Lower leg skin (tissue), 4 donors: ENCODE measurements at regions not wholly inside any gene's neighbourhood (a gene's known extent, or its start where the extent isn't known, plus 50 kb on each side); places are given as distances from the start of the nearest gene placed in this dataset.

ENCODE experiments used
- DNase-seq, 2 donors: peaks; one replicate each; pipeline ENCODE4 v3.0.0-alpha.2; 2019; ENCODE audit warnings: low spot score in 2 of 2
- H3K4me3 ChIP-seq: fragments of 200-600 bp; sonication (generic); 2 replicates; pipeline ENCODE4 v1.5.1; 2017; ENCODE audit warnings: mild to moderate bottlenecking, low read depth; ENCODE audit not compliant: poor library complexity, severe bottlenecking
- CTCF ChIP-seq, 3 donors: fragments of 450-650 bp; IDR thresholded peaks; one replicate each; pipeline ENCODE4 v1.5.1; 2016; ENCODE audit warnings: antibody characterized with exemption in 3 of 3, mild to moderate bottlenecking in 3 of 3, moderate library complexity in 2 of 3
- POLR2A ChIP-seq, 2 donors: fragments of 450-650 bp; IDR thresholded peaks; one replicate each; pipeline ENCODE4 v1.6.1; 2016 to 2017; ENCODE audit warnings: antibody characterized with exemption in 2 of 2, mild to moderate bottlenecking in 1 of 2, moderate library complexity in 1 of 2
- WGBS, 2 donors: methylation state at CpG; one replicate each; pipeline ENCODE4 v1.1.5; 2018; 5-methylcytosine and 5-hydroxymethylcytosine counted together
- intact Hi-C: fragments of 100-400 bp; cut with DNase I; formaldehyde crosslinking; loops from one replicate; pipeline ENCODE4 v1.15.0; 2023; ENCODE audit warnings: low total_unique reads

DNA sequence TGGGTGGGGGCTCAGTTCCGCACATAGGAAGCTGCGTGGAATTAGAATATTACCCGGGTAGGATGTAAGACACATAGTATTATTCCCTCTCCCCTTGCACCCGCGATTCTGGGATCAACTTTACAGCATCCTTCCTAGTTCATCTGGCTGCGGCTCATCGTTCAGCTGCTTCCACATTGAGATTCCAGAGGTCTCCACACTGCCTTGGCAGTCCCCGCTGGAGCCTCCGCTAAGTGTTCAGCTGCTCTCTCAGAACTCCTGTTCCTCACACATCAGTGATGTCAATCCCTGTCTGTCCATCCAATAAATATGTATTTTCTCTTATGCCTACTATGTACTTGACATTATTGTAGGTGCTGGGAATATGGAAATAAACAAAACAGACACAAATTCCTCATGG, 135.6 kb upstream of the SYT6 start:
- 68 to 74% methylated on average over 9 of the region's 9 CpGs for WGBS, 2 donors
- DNase-seq, result no peak
- TF ChIP-seq CTCF (IDR thresholded peaks at IDR 0.05) (no peak), POLR2A (IDR thresholded peaks at IDR 0.05) (no peak)
- no peak overlapping the region for H3K4me3 ChIP-seq
- intact Hi-C loops, result loop anchor here (10.0 kb wide), 1 partner anchor 455 kb away; no protein-coding TSS in a partner anchor

GRCh38 chr1:114286960-114287359, 133.3 kb upstream of the SYT6 start:
- no peak for TF ChIP-seq POLR2A (IDR thresholded peaks at IDR 0.05)
- TF ChIP-seq CTCF (IDR thresholded peaks at IDR 0.05), result no peak
- 86 to 93% methylated on average over 3 of the region's 3 CpGs for WGBS, 2 donors
- intact Hi-C loops, result loop anchor here (10.0 kb wide), 1 partner anchor 452 kb away; no protein-coding TSS in a partner anchor
- H3K4me3 ChIP-seq, result no peak overlapping the region
- DNase-seq, result no peak

DNA sequence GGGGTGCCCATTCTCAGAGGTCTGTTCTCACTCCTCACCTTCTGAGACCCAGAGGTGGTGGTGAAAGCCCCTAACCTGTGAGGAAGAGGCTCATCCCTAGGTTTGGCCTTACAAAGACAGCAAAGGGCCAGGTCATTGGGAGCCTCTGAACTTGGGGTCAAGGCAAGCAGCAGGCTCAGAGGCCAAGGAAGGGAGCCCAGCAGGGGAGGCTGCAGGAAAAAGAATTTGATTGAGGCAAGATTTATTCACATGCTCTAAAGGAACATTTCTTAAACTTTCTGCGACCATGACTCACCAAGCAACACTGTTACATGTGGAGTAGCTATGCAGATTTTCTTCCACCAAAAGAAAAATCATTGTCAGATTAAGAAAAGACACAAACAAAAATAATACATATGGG, 132.5 kb upstream of the SYT6 start:
- TF ChIP-seq CTCF (IDR thresholded peaks at IDR 0.05) (no peak), POLR2A (IDR thresholded peaks at IDR 0.05) (no peak)
- DNase-seq, result no peak
- intact Hi-C loops, result loop anchor here (10.0 kb wide), 1 partner anchor 451 kb away; no protein-coding TSS in a partner anchor
- 63 to 71% methylated on average over 1 of the region's 1 CpG for WGBS, 2 donors
- H3K4me3 ChIP-seq, result no peak overlapping the region

GRCh38 chr1:114282751-114283403, 129.2 kb upstream of the SYT6 start:
- H3K4me3 ChIP-seq, result no peak overlapping the region
- TF ChIP-seq POLR2A (IDR thresholded peaks at IDR 0.05) (no peak), CTCF (IDR thresholded peaks at IDR 0.05) (peak in 1 of 3 donors; percentile 53)
- WGBS, 2 donors, result 35 to 37% methylated on average over 7 of the region's 7 CpGs
- peak; percentile 85 to 96 for DNase-seq
- intact Hi-C loops, result loop anchor here (10.0 kb wide), 1 partner anchor 448 kb away; no protein-coding TSS in a partner anchor

DNA sequence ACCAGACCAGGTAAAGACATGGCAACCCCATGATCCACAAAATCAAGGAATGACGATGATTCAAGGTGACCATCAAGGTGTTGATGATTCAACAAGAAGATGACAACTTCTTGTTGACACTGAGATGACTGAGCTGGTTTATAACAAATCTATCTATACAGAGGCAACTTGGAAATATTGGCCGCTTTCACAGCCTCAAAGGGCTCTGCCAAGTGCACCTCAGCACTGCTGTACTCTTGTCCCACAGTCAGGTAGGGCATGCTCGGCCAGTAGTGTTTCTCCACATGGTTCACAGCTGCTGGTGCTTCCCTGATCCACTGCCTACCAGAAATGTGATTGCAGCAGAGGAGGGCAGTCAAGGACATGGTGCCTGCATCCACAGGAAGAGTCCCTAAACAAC, 125.2 kb upstream of the SYT6 start:
- TF ChIP-seq POLR2A (IDR thresholded peaks at IDR 0.05) (no peak), CTCF (IDR thresholded peaks at IDR 0.05) (no peak)
- no peak for DNase-seq
- no peak overlapping the region for H3K4me3 ChIP-seq
- 71 to 87% methylated on average over 3 of the region's 3 CpGs for WGBS, 2 donors
- intact Hi-C loops, result no loop called here

DNA sequence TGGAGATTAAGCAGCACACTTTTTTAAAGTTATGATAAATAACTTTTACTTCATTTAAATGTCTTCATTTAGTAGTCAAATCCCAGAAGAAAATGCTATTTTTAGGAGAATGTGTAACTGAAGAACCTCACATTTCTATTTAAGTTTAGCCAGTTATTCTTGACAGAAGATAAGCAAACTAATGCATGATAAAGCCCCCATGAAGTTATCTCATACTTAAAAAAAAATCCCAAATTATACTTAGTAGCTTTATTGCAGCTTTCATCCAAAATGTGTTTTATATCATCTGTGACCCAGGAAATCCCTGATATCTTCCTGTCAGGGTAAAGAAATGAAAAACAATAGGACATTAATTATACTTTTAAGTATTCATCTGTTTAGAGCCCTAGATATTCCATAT, 124.8 kb upstream of the SYT6 start:
- no peak overlapping the region for H3K4me3 ChIP-seq
- DNase-seq, result no peak
- no peak for TF ChIP-seq POLR2A (IDR thresholded peaks at IDR 0.05)
- intact Hi-C loops, result no loop called here
